H1 (cell line): ENCODE measurements at regions not wholly inside any gene's neighbourhood (a gene's known extent, or its start where the extent isn't known, plus 50 kb on each side); places are given as distances from the start of the nearest gene placed in this dataset.

ENCODE experiments used
- BCL11A ChIP-seq, 2 experiments: IDR thresholded peaks; one replicate each; pipeline ENCODE4 v1.6.1; 2011; ENCODE audit warnings: low read depth in 2 of 2, low read length in 2 of 2, mild to moderate bottlenecking in 2 of 2
- KDM4A ChIP-seq: IDR thresholded peaks from one replicate; pipeline ENCODE4 v1.7.1; 2012; ENCODE audit warnings: low read depth, mild to moderate bottlenecking, moderate library complexity, low read length, inconsistent platforms; ENCODE audit not compliant: severe bottlenecking
- TF ChIP-seq, protein P1 (sequence below): fragments of 300-600 bp; sonication (generic); IDR thresholded peaks from 2 replicates; pipeline ENCODE4 v1.7.1; 2012; ENCODE audit warnings: low read length, moderate library complexity, mild to moderate bottlenecking, inconsistent platforms; ENCODE audit not compliant: insufficient replicate concordance
- TF ChIP-seq, protein P2 (sequence below): IDR thresholded peaks from 2 replicates; pipeline ENCODE4 v1.6.1; 2012; ENCODE audit warnings: low read length, inconsistent platforms

DNA sequence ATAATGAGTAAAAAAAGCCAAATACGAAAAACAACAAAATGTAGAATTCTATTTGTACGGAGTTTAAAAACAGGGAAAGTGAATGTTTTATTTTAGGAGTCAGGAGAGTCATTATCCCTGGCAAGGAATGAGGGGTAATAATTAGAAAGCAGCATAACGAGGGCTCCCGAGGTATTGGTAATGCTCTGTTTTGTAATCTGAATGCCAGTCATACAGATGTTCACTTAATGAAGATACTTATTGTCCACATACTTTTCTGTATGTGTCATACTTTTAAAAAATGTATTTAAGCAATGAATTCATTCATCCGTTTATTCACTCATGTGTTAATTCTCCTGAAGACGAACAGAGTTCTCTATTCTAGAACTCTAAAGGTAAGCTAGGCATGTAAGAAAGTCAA is 87.8 kb upstream of the BMP2K start (continued):
- TF ChIP-seq, protein P1, sequence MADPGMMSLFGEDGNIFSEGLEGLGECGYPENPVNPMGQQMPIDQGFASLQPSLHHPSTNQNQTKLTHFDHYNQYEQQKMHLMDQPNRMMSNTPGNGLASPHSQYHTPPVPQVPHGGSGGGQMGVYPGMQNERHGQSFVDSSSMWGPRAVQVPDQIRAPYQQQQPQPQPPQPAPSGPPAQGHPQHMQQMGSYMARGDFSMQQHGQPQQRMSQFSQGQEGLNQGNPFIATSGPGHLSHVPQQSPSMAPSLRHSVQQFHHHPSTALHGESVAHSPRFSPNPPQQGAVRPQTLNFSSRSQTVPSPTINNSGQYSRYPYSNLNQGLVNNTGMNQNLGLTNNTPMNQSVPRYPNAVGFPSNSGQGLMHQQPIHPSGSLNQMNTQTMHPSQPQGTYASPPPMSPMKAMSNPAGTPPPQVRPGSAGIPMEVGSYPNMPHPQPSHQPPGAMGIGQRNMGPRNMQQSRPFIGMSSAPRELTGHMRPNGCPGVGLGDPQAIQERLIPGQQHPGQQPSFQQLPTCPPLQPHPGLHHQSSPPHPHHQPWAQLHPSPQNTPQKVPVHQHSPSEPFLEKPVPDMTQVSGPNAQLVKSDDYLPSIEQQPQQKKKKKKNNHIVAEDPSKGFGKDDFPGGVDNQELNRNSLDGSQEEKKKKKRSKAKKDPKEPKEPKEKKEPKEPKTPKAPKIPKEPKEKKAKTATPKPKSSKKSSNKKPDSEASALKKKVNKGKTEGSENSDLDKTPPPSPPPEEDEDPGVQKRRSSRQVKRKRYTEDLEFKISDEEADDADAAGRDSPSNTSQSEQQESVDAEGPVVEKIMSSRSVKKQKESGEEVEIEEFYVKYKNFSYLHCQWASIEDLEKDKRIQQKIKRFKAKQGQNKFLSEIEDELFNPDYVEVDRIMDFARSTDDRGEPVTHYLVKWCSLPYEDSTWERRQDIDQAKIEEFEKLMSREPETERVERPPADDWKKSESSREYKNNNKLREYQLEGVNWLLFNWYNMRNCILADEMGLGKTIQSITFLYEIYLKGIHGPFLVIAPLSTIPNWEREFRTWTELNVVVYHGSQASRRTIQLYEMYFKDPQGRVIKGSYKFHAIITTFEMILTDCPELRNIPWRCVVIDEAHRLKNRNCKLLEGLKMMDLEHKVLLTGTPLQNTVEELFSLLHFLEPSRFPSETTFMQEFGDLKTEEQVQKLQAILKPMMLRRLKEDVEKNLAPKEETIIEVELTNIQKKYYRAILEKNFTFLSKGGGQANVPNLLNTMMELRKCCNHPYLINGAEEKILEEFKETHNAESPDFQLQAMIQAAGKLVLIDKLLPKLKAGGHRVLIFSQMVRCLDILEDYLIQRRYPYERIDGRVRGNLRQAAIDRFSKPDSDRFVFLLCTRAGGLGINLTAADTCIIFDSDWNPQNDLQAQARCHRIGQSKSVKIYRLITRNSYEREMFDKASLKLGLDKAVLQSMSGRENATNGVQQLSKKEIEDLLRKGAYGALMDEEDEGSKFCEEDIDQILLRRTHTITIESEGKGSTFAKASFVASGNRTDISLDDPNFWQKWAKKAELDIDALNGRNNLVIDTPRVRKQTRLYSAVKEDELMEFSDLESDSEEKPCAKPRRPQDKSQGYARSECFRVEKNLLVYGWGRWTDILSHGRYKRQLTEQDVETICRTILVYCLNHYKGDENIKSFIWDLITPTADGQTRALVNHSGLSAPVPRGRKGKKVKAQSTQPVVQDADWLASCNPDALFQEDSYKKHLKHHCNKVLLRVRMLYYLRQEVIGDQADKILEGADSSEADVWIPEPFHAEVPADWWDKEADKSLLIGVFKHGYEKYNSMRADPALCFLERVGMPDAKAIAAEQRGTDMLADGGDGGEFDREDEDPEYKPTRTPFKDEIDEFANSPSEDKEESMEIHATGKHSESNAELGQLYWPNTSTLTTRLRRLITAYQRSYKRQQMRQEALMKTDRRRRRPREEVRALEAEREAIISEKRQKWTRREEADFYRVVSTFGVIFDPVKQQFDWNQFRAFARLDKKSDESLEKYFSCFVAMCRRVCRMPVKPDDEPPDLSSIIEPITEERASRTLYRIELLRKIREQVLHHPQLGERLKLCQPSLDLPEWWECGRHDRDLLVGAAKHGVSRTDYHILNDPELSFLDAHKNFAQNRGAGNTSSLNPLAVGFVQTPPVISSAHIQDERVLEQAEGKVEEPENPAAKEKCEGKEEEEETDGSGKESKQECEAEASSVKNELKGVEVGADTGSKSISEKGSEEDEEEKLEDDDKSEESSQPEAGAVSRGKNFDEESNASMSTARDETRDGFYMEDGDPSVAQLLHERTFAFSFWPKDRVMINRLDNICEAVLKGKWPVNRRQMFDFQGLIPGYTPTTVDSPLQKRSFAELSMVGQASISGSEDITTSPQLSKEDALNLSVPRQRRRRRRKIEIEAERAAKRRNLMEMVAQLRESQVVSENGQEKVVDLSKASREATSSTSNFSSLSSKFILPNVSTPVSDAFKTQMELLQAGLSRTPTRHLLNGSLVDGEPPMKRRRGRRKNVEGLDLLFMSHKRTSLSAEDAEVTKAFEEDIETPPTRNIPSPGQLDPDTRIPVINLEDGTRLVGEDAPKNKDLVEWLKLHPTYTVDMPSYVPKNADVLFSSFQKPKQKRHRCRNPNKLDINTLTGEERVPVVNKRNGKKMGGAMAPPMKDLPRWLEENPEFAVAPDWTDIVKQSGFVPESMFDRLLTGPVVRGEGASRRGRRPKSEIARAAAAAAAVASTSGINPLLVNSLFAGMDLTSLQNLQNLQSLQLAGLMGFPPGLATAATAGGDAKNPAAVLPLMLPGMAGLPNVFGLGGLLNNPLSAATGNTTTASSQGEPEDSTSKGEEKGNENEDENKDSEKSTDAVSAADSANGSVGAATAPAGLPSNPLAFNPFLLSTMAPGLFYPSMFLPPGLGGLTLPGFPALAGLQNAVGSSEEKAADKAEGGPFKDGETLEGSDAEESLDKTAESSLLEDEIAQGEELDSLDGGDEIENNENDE: no peak
- TF ChIP-seq KDM4A: no peak
- no peak for TF ChIP-seq BCL11A (IDR thresholded peaks at IDR 0.05; ENCODE audit: low read depth in 2 of 2, low read length in 2 of 2)
- TF ChIP-seq, protein P2, sequence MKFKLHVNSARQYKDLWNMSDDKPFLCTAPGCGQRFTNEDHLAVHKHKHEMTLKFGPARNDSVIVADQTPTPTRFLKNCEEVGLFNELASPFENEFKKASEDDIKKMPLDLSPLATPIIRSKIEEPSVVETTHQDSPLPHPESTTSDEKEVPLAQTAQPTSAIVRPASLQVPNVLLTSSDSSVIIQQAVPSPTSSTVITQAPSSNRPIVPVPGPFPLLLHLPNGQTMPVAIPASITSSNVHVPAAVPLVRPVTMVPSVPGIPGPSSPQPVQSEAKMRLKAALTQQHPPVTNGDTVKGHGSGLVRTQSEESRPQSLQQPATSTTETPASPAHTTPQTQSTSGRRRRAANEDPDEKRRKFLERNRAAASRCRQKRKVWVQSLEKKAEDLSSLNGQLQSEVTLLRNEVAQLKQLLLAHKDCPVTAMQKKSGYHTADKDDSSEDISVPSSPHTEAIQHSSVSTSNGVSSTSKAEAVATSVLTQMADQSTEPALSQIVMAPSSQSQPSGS: no peak
